Stomach (tissue), 8 donors: ENCODE measurements at regions not wholly inside any gene's neighbourhood (a gene's known extent, or its start where the extent isn't known, plus 50 kb on each side); places are given as distances from the start of the nearest gene placed in this dataset.
A peak's percentile ranks its signal among the peaks of the same experiment; 100 is the strongest.

Experiments
- DNase-seq, 2 donors: peaks; one replicate each; pipeline versions ENCODE4 v3.0.0 to v3.0.0-alpha.2; 2013 to 2019
- H3K27ac ChIP-seq, 5 donors: fragments of 200-600 bp in 4 of 5; sonication (generic) in 4 of 5; one replicate each; pipeline ENCODE4 v1.5.1; 2013 to 2019; ENCODE audit warnings: mild to moderate bottlenecking in 1 of 5, moderate library complexity in 1 of 5
- H3K27me3 ChIP-seq, 3 donors: fragments of 200-600 bp; sonication (generic); one replicate each; pipeline ENCODE4 v1.5.1; 2017 to 2019; ENCODE audit warnings: mixed run types in 1 of 3
- H3K36me3 ChIP-seq, 4 donors: fragments of 200-600 bp; sonication (generic); 1 replicate in 3 of 4; 2 replicates in 1 of 4; pipeline ENCODE4 v1.5.1; 2016 to 2019
- H3K4me1 ChIP-seq, 4 donors: fragments of 200-600 bp; sonication (generic); one replicate each; pipeline ENCODE4 v1.5.1; 2016 to 2019
- H3K4me3 ChIP-seq, 4 donors: fragments of 200-600 bp; sonication (generic) in 3 of 4; one replicate each; pipeline ENCODE4 v1.5.1; 2016 to 2019; ENCODE audit warnings: mild to moderate bottlenecking in 1 of 4
- H3K9me3 ChIP-seq, 4 donors: fragments of 200-600 bp; sonication (generic); one replicate each; pipeline ENCODE4 v1.5.1; 2016 to 2019
- EP300 ChIP-seq: sonication (generic); formaldehyde crosslinking; IDR thresholded peaks from one replicate; pipeline ENCODE4 v1.6.1; 2017; ENCODE audit warnings: antibody characterized with exemption
- POLR2A ChIP-seq, 4 donors: fragments of 450-650 bp; IDR thresholded peaks; one replicate each; pipeline ENCODE4 v1.6.1; 2016; ENCODE audit warnings: antibody characterized with exemption in 4 of 4, control low read depth in 2 of 4, mild to moderate bottlenecking in 1 of 4, moderate library complexity in 1 of 4
- POLR2AphosphoS5 ChIP-seq, 3 donors: sonication (generic); formaldehyde crosslinking; IDR thresholded peaks; one replicate each; pipeline ENCODE4 v1.6.1; 2016; ENCODE audit warnings: antibody characterized with exemption in 3 of 3
- WGBS, 5 donors: extraction: QIAGEN DNeasy Blood & Tissue Kit in 3 of 5; methylation state at CpG; one replicate each; pipeline versions ENCODE4 v1.1.5 to v1.1.7; 2013 to 2018; 5-methylcytosine and 5-hydroxymethylcytosine counted together
- intact Hi-C: fragments of 100-400 bp; cut with DNase I; formaldehyde crosslinking; loops from one replicate; pipeline ENCODE4 v1.15.1; 2023; ENCODE audit warnings: low total_unique reads
- TF ChIP-seq, protein P1 (sequence below), 7 experiments: fragments of 450-650 bp in 4 of 7; fragments of 200-600 bp in 3 of 7; sonication (generic) in 3 of 7; IDR thresholded peaks; one replicate each; pipeline ENCODE4 v1.5.1; 2016 to 2019; ENCODE audit warnings: antibody characterized with exemption in 7 of 7, control low read depth in 2 of 7, mild to moderate bottlenecking in 1 of 7
- donor health status: healthy with polysubstance abuse.
- donor health status: Bipolar disorder and iron deficiency.
- donor health status: healthy.

DNA sequence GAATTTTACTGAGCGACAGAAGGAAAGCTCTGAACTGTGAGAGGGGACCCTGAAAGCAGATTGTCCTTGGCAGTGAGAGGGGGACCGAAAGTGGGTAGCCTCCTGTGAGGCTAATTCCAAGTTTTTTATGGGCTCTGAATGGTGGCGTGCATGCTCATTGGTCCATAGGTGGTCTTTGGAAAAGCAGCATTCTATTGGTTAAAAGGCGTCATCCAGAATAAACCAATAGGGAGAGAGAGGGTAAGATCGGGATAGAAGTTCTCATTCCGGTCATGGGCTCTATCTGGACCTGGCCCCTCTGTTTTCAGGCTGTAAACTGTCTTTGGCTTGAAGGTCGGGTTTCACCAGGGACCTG lies 539.8 kb upstream of the PCDH9 start:
- peaks cover 0 to 30% (median 15%) of the 10 kb centered on the region in 4 donors for H3K9me3 ChIP-seq
- H3K4me1 ChIP-seq = no peaks in the 10 kb centered on the region
- no peaks in the 10 kb centered on the region for H3K36me3 ChIP-seq
- WGBS, 5 donors = 81 to 91% (median 90%) methylated on average over 7 of the region's 7 CpGs
- TF ChIP-seq POLR2AphosphoS5 (IDR thresholded peaks at IDR 0.05) (no peak), POLR2A (IDR thresholded peaks at IDR 0.05) (no peak), EP300 (no peak)
- TF ChIP-seq, protein P1, sequence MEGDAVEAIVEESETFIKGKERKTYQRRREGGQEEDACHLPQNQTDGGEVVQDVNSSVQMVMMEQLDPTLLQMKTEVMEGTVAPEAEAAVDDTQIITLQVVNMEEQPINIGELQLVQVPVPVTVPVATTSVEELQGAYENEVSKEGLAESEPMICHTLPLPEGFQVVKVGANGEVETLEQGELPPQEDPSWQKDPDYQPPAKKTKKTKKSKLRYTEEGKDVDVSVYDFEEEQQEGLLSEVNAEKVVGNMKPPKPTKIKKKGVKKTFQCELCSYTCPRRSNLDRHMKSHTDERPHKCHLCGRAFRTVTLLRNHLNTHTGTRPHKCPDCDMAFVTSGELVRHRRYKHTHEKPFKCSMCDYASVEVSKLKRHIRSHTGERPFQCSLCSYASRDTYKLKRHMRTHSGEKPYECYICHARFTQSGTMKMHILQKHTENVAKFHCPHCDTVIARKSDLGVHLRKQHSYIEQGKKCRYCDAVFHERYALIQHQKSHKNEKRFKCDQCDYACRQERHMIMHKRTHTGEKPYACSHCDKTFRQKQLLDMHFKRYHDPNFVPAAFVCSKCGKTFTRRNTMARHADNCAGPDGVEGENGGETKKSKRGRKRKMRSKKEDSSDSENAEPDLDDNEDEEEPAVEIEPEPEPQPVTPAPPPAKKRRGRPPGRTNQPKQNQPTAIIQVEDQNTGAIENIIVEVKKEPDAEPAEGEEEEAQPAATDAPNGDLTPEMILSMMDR (IDR thresholded peaks at IDR 0.05) = no peak
- no peak overlapping the region for H3K4me3 ChIP-seq
- intact Hi-C loops = no loop called here
- no peaks in the 10 kb centered on the region for H3K27me3 ChIP-seq
- H3K27ac ChIP-seq = no peak overlapping the region
- DNase-seq = no peak

DNA sequence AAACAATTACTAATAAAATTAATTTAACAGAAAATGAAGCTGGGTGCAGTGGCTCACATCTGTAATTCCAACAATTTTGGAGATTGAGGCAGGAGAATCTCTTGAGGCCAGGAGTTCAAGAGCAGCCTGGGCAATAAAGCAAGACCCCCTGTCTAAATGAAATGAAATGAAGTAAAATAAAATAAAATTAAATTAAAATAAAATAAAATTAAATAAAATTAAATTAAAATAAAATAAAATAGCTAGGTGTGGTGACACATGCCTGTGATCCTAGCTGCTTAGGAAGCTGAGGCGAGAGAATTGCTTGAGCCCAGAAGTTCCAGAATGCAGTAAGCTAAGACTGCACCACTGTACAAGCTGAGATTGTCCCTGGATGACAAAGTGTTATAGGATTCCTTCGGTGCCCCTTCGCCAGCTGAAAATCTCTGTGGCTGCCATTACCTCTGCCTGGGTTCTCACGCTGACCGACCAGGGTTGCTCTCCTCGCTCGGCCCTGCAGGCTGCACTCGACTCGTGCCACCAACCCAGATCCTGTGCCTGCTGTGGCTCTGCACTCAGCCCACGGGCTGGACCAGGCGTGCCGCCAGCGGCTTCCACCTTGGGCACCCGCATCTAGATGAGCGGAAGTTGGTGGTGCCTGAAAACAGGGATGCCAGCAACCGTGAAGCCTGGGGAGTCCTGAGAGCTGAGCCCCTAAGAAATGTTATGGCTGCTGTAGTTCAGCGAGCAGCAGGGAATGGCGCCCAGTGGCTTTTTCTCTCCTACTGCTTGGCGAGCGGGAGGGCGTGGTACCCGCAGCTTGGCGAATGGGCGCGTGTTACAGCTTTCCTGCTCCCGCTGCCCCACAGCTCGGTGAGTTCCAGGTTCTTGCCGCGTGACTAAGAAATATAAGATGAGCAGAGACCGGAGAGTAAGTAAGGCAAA lies 539.2 kb upstream of the PCDH9 start:
- Histone ChIP-seq H3K27ac (no peak overlapping the region), H3K4me1 (no peaks in the 10 kb centered on the region), H3K36me3 (no peaks in the 10 kb centered on the region), H3K9me3 (peaks cover 0 to 30% (median 15%) of the 10 kb centered on the region in 4 donors), H3K4me3 (no peak overlapping the region), H3K27me3 (no peaks in the 10 kb centered on the region)
- intact Hi-C loops = no loop called here
- no peak for DNase-seq
- TF ChIP-seq, protein P1 (IDR thresholded peaks at IDR 0.05) = no peak
- TF ChIP-seq POLR2A (IDR thresholded peaks at IDR 0.05) (no peak), EP300 (no peak), POLR2AphosphoS5 (IDR thresholded peaks at IDR 0.05) (no peak)
- 94 to 98% (median 97%) methylated on average over 30 of the region's 30 CpGs for WGBS, 5 donors

DNA sequence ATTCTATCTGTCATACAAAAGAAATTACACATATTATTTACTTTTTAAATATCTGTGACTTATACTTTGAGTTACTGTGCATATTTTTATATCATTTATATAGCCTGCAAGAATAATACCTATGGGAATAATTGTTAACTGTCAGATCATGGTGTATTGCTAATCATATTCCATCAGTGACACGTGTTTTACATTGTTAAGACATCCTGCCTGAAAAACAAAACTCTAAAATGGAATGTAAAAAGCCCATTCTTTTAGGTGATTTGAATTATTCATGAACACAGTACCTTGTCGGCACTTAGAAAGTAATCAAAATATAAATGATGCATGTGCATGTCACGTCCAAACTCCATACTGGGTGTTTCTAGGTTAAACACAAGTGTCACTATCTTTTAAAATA lies 533.8 kb upstream of the PCDH9 start:
- intact Hi-C loops = no loop called here
- Histone ChIP-seq H3K27me3 (no peaks in the 10 kb centered on the region), H3K4me3 (no peak overlapping the region), H3K36me3 (no peaks in the 10 kb centered on the region), H3K9me3 (no peaks in the 10 kb centered on the region), H3K4me1 (no peaks in the 10 kb centered on the region), H3K27ac (no peak overlapping the region)
- 56 to 71% (median 69%) methylated on average over 3 of the region's 3 CpGs for WGBS, 5 donors
- DNase-seq = no peak
- TF ChIP-seq POLR2AphosphoS5 (IDR thresholded peaks at IDR 0.05) = no peak
- no peak for TF ChIP-seq EP300
- TF ChIP-seq, protein P1 (IDR thresholded peaks at IDR 0.05) = no peak
- no peak for TF ChIP-seq POLR2A (IDR thresholded peaks at IDR 0.05)

DNA sequence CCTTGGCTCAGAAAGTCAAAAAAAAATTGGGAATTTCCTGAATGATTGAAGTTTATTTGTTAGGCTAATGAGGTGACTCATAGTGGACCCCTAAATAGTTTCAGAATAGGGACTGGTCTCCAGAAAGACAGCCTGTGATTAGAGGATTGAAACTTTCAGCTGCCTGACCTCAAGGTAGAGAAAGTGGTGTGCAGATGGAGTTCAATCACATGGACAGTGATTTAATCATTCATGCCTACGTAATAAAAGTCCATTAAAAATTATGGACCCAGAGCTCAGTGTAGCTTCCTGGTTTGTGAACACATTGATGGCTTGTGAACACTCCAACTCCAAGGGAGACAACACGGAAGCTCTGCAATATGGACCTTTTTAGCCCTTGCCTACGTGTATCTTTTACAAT lies 533.2 kb upstream of the PCDH9 start:
- intact Hi-C loops = no loop called here
- Histone ChIP-seq H3K4me1 (no peaks in the 10 kb centered on the region), H3K27ac (no peak overlapping the region), H3K36me3 (no peaks in the 10 kb centered on the region), H3K4me3 (no peak overlapping the region), H3K27me3 (no peaks in the 10 kb centered on the region), H3K9me3 (no peaks in the 10 kb centered on the region)
- WGBS, 5 donors = 75 to 81% (median 77%) methylated on average over 3 of the region's 3 CpGs
- DNase-seq = peak in 1 of 2 donors; percentile 6
- TF ChIP-seq POLR2A (IDR thresholded peaks at IDR 0.05) = no peak
- TF ChIP-seq EP300 = no peak
- TF ChIP-seq, protein P1 (IDR thresholded peaks at IDR 0.05) = no peak
- no peak for TF ChIP-seq POLR2AphosphoS5 (IDR thresholded peaks at IDR 0.05)
